Loucy (cell line): ENCODE measurements at regions not wholly inside any gene's neighbourhood (a gene's known extent, or its start where the extent isn't known, plus 50 kb on each side); places are given as distances from the start of the nearest gene placed in this dataset.

Experiments used
- H2AFZ ChIP-seq: fragments of 200-600 bp; sonication (generic); 2 replicates; pipeline ENCODE4 v1.6.0; 2016; ENCODE audit warnings: antibody characterized with exemption, mild to moderate bottlenecking, low read length, moderate library complexity
- H3F3A ChIP-seq: fragments of 200-600 bp; 2 replicates; pipeline ENCODE4 v1.6.0; 2016; ENCODE audit warnings: antibody characterized with exemption, low read depth, mild to moderate bottlenecking
- H3K27me3 ChIP-seq: fragments of 200-600 bp; sonication (generic); 2 replicates; pipeline ENCODE4 v1.6.1; 2014; ENCODE audit warnings: low read length, mild to moderate bottlenecking; ENCODE audit not compliant: insufficient read depth, poor library complexity, severe bottlenecking
- H3K36me3 ChIP-seq: fragments of 200-600 bp; sonication (generic); 2 replicates; pipeline ENCODE4 v1.6.1; 2016; ENCODE audit warnings: low read length; ENCODE audit not compliant: insufficient read depth
- H3K4me1 ChIP-seq: fragments of 200-600 bp; sonication (generic); 2 replicates; pipeline ENCODE4 v1.5.1; 2014; ENCODE audit warnings: low read length, mild to moderate bottlenecking; ENCODE audit not compliant: insufficient read depth, poor library complexity, severe bottlenecking
- H3K4me2 ChIP-seq: fragments of 200-600 bp; sonication (generic); 2 replicates; pipeline ENCODE4 v1.6.0; 2014; ENCODE audit warnings: antibody characterized with exemption, low read length, low read depth, mild to moderate bottlenecking; ENCODE audit not compliant: poor library complexity, severe bottlenecking
- H3K4me3 ChIP-seq: fragments of 200-600 bp; sonication (generic); 2 replicates; pipeline ENCODE4 v1.5.1; 2014; ENCODE audit warnings: low read length, mild to moderate bottlenecking, mixed read lengths; ENCODE audit not compliant: poor library complexity, severe bottlenecking
- H3K79me2 ChIP-seq: fragments of 200-600 bp; sonication (generic); 2 replicates; pipeline ENCODE4 v1.6.1; 2014; ENCODE audit warnings: low read length; ENCODE audit not compliant: insufficient read depth
- H3K9ac ChIP-seq: fragments of 200-600 bp; sonication (generic); 2 replicates; pipeline ENCODE4 v1.6.0; 2014; ENCODE audit warnings: mild to moderate bottlenecking, low read depth, low read length, moderate library complexity; ENCODE audit not compliant: poor library complexity, severe bottlenecking
- H3K9me2 ChIP-seq: fragments of 200-600 bp; sonication (generic); replicated peaks from 2 replicates; pipeline ENCODE4 v1.6.1; 2016; ENCODE audit warnings: low read depth, low read length, mixed read lengths
- H3K9me3 ChIP-seq: fragments of 200-600 bp; sonication (generic); 2 replicates; pipeline ENCODE4 v1.6.1; 2014; ENCODE audit warnings: mild to moderate bottlenecking, antibody characterized with exemption, low read length, low read depth; ENCODE audit not compliant: insufficient read depth
- H4K20me1 ChIP-seq: fragments of 200-600 bp; sonication (generic); 2 replicates; pipeline ENCODE4 v1.6.0; 2014; ENCODE audit warnings: antibody characterized with exemption, low read length, mild to moderate bottlenecking; ENCODE audit not compliant: insufficient read depth, poor library complexity, severe bottlenecking
- EZH2phosphoT487 ChIP-seq: fragments of 200-600 bp; IDR thresholded peaks from 2 replicates; pipeline ENCODE4 v1.6.1; 2018; ENCODE audit warnings: antibody characterized with exemption, mild to moderate bottlenecking, moderate library complexity, borderline replicate concordance
- TF ChIP-seq, protein P1 (sequence below): fragments of 200-600 bp; sonication (generic); conservative IDR thresholded peaks from 2 replicates; pipeline ENCODE4 v1.5.1; 2014; ENCODE audit warnings: mild to moderate bottlenecking, antibody characterized with exemption, low read length

DNA sequence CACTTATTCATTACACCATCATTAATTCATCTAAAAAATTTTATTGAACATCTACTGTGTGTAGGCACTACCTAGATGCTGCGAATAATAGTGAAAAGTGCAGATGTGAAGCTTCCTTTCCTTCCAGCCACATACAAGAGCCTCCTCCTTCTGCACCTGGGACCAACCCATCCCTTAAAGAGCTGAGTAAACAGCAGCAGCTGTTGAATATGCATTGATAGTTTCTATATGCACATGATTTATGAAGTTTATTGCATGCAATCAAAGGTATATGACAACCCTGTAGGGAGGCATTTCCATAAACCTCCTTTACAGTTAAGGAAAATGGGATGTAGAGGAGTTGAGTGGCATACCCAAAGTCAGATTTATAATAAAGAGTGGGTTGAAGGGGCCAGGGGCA lies 110.3 kb upstream of the IPO5 start:
- Histone ChIP-seq H2AFZ (no peak overlapping the region), H3K36me3 (no peaks in the 10 kb centered on the region), H3K9me2 (no peaks in the 10 kb centered on the region), H3K9me3 (no peaks in the 10 kb centered on the region), H3F3A (no peaks in the 10 kb centered on the region), H3K4me2 (no peak overlapping the region), H3K4me1 (no peaks in the 10 kb centered on the region), H3K9ac (no peak overlapping the region), H3K79me2 (no peaks in the 10 kb centered on the region), H3K27me3 (no peaks in the 10 kb centered on the region), H4K20me1 (no peaks in the 10 kb centered on the region), H3K4me3 (no peak overlapping the region)
- TF ChIP-seq, protein P1, sequence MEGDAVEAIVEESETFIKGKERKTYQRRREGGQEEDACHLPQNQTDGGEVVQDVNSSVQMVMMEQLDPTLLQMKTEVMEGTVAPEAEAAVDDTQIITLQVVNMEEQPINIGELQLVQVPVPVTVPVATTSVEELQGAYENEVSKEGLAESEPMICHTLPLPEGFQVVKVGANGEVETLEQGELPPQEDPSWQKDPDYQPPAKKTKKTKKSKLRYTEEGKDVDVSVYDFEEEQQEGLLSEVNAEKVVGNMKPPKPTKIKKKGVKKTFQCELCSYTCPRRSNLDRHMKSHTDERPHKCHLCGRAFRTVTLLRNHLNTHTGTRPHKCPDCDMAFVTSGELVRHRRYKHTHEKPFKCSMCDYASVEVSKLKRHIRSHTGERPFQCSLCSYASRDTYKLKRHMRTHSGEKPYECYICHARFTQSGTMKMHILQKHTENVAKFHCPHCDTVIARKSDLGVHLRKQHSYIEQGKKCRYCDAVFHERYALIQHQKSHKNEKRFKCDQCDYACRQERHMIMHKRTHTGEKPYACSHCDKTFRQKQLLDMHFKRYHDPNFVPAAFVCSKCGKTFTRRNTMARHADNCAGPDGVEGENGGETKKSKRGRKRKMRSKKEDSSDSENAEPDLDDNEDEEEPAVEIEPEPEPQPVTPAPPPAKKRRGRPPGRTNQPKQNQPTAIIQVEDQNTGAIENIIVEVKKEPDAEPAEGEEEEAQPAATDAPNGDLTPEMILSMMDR = no peak

DNA sequence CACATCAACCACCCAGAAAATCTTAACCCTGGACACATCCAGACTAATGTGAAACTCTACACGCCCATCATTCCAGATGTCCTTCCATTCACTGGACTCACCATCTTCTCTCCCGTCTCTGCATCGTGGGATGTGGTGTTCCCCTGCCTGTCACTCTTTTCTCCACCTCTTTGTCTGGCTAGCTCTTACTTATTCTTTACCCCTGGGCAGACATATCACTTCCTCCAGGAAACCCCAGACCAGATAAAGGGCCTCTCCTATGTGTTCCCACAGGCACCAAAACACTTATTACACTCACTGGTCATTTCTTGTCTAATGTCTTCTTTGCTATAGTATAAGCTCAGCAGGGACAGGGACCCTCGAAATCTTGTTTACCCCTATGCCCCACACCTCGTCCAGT lies 109.3 kb upstream of the IPO5 start:
- Histone ChIP-seq H3K4me3 (no peak overlapping the region), H3K79me2 (no peaks in the 10 kb centered on the region), H3K9me3 (no peaks in the 10 kb centered on the region), H3K36me3 (no peaks in the 10 kb centered on the region), H3K9me2 (no peaks in the 10 kb centered on the region), H4K20me1 (no peaks in the 10 kb centered on the region), H3K4me2 (no peak overlapping the region), H3K27me3 (no peaks in the 10 kb centered on the region), H3K4me1 (no peaks in the 10 kb centered on the region), H3F3A (no peaks in the 10 kb centered on the region), H2AFZ (no peak overlapping the region), H3K9ac (no peak overlapping the region)
- no peak for TF ChIP-seq EZH2phosphoT487
- TF ChIP-seq, protein P1 = no peak

DNA sequence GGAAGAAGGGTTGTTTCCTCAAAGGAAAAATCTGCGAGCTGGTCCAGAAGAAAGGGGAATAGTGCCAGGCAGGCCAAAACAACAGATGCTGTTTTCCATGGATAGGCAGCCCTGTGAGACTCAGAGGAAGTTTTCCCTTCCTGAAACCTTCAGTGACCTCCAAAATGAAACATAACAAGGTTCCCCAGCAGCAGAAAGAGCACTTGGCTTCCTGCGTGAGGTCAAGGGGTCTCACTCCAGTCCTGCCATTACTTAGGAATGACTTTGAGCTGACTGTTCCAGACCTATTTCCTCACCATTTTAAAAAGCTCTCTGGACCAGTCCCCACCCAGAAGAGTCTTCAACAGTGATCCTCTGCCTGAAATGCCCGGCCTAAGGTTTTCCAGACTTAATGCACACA lies 104.6 kb upstream of the IPO5 start:
- H3K4me3 ChIP-seq = no peak overlapping the region
- H3K4me2 ChIP-seq = no peak overlapping the region
- H3K4me1 ChIP-seq = no peaks in the 10 kb centered on the region
- TF ChIP-seq, protein P1 = no peak
- no peak for TF ChIP-seq EZH2phosphoT487
- no peaks in the 10 kb centered on the region for H4K20me1 ChIP-seq
- H3K9me3 ChIP-seq = no peaks in the 10 kb centered on the region
- H3K79me2 ChIP-seq = no peaks in the 10 kb centered on the region
- H3K27me3 ChIP-seq = no peaks in the 10 kb centered on the region
- H3K9me2 ChIP-seq = no peaks in the 10 kb centered on the region
- no peaks in the 10 kb centered on the region for H3K36me3 ChIP-seq
- no peak overlapping the region for H2AFZ ChIP-seq
- no peaks in the 10 kb centered on the region for H3F3A ChIP-seq
- H3K9ac ChIP-seq = no peak overlapping the region
